ENCODE measurements at regions not wholly inside any gene's neighbourhood (a gene's known extent, or its start where the extent isn't known, plus 50 kb on each side); places are given as distances from the start of the nearest gene placed in this dataset.
A peak's percentile ranks its signal among the peaks of the same experiment; 100 is the strongest.

GRCh38 chr18:34972765-34973414, 68.3 kb upstream of the MAPRE2 start:
- Histone ChIP-seq H4K20me1 (ENCODE audit: insufficient read depth) (no peaks in the 10 kb centered on the region), H3K27me3 (ENCODE audit: insufficient read depth, low read depth, low read length) (peaks cover 16% of the 10 kb centered on the region), H3K9me2 (ENCODE audit: insufficient read depth, low read length) (no peaks in the 10 kb centered on the region), H3F3A (ENCODE audit: insufficient read depth, low read length, poor library complexity, severe bottlenecking) (no peaks in the 10 kb centered on the region), H3K36me3 (ENCODE audit: insufficient read depth, low read length) (no peaks in the 10 kb centered on the region), H3K4me3 (ENCODE audit: low read length) (no peak overlapping the region), H2AFZ (ENCODE audit: low read depth, low read length) (no peak overlapping the region), H3K4me2 (ENCODE audit: low read length) (no peak overlapping the region), H3K9ac (ENCODE audit: low read length) (no peak overlapping the region), H3K9me3 (ENCODE audit: low read length) (no peaks in the 10 kb centered on the region), H3K79me2 (replicated peaks; ENCODE audit: insufficient read depth, low read length) (no peaks in the 10 kb centered on the region), H3K27ac (ENCODE audit: low read length) (no peak overlapping the region)
- TF ChIP-seq REST (IDR thresholded peaks at IDR 0.05; ENCODE audit: borderline replicate concordance) (no peak), EP300 (conservative IDR thresholded peaks at IDR 0.05; ENCODE audit: poor library complexity, severe bottlenecking) (no peak), CTCF (IDR thresholded peaks at IDR 0.05; ENCODE audit: poor library complexity, severe bottlenecking) (no peak), MXI1 (conservative IDR thresholded peaks at IDR 0.05; ENCODE audit: poor library complexity, severe bottlenecking) (no peak), RAD21 (conservative IDR thresholded peaks at IDR 0.05) (no peak), SMC3 (conservative IDR thresholded peaks at IDR 0.05; ENCODE audit: poor library complexity) (no peak), POLR2AphosphoS5 (IDR thresholded peaks at IDR 0.05) (no peak)

GRCh38 chr18:34976123-34976522, 65.1 kb upstream of the MAPRE2 start:
- Histone ChIP-seq H3K4me3 (ENCODE audit: low read length) (peak overlapping the region; percentile 98), H3K27me3 (ENCODE audit: insufficient read depth, low read depth, low read length) (peaks cover 18% of the 10 kb centered on the region), H4K20me1 (ENCODE audit: insufficient read depth) (no peaks in the 10 kb centered on the region), H3K79me2 (replicated peaks; ENCODE audit: insufficient read depth, low read length) (no peaks in the 10 kb centered on the region), H3K9ac (ENCODE audit: low read length) (no peak overlapping the region), H3K36me3 (ENCODE audit: insufficient read depth, low read length) (no peaks in the 10 kb centered on the region), H3K27ac (ENCODE audit: low read length) (no peak overlapping the region), H2AFZ (ENCODE audit: low read depth, low read length) (no peak overlapping the region), H3F3A (ENCODE audit: insufficient read depth, low read length, poor library complexity, severe bottlenecking) (peaks cover 7% of the 10 kb centered on the region), H3K9me2 (ENCODE audit: insufficient read depth, low read length) (no peaks in the 10 kb centered on the region), H3K9me3 (ENCODE audit: low read length) (no peaks in the 10 kb centered on the region), H3K4me2 (ENCODE audit: low read length) (peak overlapping the region; percentile 38)
- TF ChIP-seq CTCF (IDR thresholded peaks at IDR 0.05; ENCODE audit: poor library complexity, severe bottlenecking) (no peak), REST (IDR thresholded peaks at IDR 0.05; ENCODE audit: borderline replicate concordance) (no peak), SMC3 (conservative IDR thresholded peaks at IDR 0.05; ENCODE audit: poor library complexity) (no peak), EP300 (conservative IDR thresholded peaks at IDR 0.05; ENCODE audit: poor library complexity, severe bottlenecking) (no peak), POLR2AphosphoS5 (IDR thresholded peaks at IDR 0.05) (no peak), EZH2 (IDR thresholded peaks at IDR 0.05; ENCODE audit: borderline replicate concordance, insufficient read depth, low read length, poor library complexity, severe bottlenecking) (no peak), MXI1 (conservative IDR thresholded peaks at IDR 0.05; ENCODE audit: poor library complexity, severe bottlenecking) (no peak), RAD21 (conservative IDR thresholded peaks at IDR 0.05) (no peak), TAF1 (IDR thresholded peaks at IDR 0.05; ENCODE audit: low read depth) (no peak)
